Ishikawa (cell line): ENCODE measurements at regions not wholly inside any gene's neighbourhood (a gene's known extent, or its start where the extent isn't known, plus 50 kb on each side); places are given as distances from the start of the nearest gene placed in this dataset.

Experiments used
- CEBPB ChIP-seq: IDR thresholded peaks from 2 replicates; pipeline ENCODE4 v1.6.1; 2012
- CREB1 ChIP-seq: IDR thresholded peaks from 2 replicates; pipeline ENCODE4 v1.6.1; 2012; ENCODE audit warnings: low read depth
- EGR1 ChIP-seq: IDR thresholded peaks from 2 replicates; pipeline ENCODE4 v1.6.1; 2012
- EP300 ChIP-seq: IDR thresholded peaks from 2 replicates; pipeline ENCODE4 v1.6.1; 2012; ENCODE audit warnings: borderline replicate concordance
- FOXM1 ChIP-seq: IDR thresholded peaks from 2 replicates; pipeline ENCODE4 v1.6.1; 2012; ENCODE audit warnings: low read depth, borderline replicate concordance
- NFIC ChIP-seq: IDR thresholded peaks from 2 replicates; pipeline ENCODE4 v1.6.1; 2012
- RAD21 ChIP-seq: IDR thresholded peaks from 2 replicates; pipeline ENCODE4 v1.6.1; 2012; ENCODE audit warnings: low read depth
- TAF1 ChIP-seq: IDR thresholded peaks from 2 replicates; pipeline ENCODE4 v1.6.1; 2012; ENCODE audit warnings: low read depth, mild to moderate bottlenecking
- TCF12 ChIP-seq: IDR thresholded peaks from 2 replicates; pipeline ENCODE4 v1.6.1; 2012; ENCODE audit warnings: low read depth
- TEAD4 ChIP-seq: IDR thresholded peaks from 2 replicates; pipeline ENCODE4 v1.6.1; 2012
- YY1 ChIP-seq: IDR thresholded peaks from 2 replicates; pipeline ENCODE4 v1.6.1; 2012; ENCODE audit warnings: low read depth
- ZBTB7A ChIP-seq: IDR thresholded peaks from 2 replicates; pipeline ENCODE4 v1.6.1; 2012; ENCODE audit warnings: low read depth
- TF ChIP-seq, protein P1 (sequence below): IDR thresholded peaks from 2 replicates; pipeline ENCODE4 v1.6.1; 2012; ENCODE audit warnings: low read depth, mild to moderate bottlenecking
- TF ChIP-seq, protein P2 (sequence below): IDR thresholded peaks from 2 replicates; pipeline ENCODE4 v1.6.1; 2012
- TF ChIP-seq, protein P3 (sequence below): IDR thresholded peaks from 2 replicates; pipeline ENCODE4 v1.6.1; 2012

DNA sequence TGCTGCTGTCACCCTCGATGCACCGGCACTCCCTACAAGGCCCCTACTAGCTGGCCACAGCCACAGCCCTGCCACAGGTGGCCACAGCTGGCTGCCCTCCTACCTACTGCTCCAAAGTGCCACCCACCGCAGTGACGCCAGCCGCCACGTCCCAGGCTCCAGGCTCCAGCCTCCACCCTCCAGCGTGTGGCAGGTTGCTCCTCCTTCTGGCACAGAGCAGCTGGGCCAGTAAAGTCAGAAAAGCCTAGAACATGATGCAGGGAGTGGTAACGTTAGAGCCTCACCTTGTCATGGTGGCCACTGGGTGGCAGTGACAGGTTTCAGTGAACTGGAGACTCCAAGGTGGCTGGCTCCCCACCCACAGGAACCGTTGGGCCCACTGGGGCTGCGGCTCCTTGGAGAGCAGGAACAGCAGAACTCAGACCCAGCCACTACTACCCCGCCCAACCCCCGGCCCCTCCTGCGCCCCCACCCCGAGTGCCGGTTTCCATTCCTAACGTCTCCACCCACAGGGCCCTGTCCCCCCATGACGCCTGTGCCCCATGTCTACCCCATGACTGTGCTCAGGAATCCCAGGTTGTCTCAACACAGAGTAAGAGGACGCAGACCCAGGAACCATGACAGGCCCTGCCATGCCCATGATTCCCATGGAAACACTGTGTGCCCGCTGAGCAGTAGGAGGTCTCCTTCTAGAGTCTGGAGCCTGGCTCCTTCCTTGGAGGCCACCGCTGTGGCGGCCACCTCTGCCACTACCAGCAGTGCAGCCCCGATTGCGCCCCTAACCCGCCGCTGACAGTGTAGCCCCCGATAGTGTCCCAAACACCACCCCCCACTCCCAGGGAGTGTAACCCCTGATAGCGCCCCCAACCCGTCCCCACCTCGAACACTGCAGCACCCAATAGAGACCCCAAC, 52.3 kb upstream of the ZNF33B start:
- TF ChIP-seq RAD21 (peak; percentile 33; the same call in 1 of the 2 replicates), EP300 (no peak)

DNA sequence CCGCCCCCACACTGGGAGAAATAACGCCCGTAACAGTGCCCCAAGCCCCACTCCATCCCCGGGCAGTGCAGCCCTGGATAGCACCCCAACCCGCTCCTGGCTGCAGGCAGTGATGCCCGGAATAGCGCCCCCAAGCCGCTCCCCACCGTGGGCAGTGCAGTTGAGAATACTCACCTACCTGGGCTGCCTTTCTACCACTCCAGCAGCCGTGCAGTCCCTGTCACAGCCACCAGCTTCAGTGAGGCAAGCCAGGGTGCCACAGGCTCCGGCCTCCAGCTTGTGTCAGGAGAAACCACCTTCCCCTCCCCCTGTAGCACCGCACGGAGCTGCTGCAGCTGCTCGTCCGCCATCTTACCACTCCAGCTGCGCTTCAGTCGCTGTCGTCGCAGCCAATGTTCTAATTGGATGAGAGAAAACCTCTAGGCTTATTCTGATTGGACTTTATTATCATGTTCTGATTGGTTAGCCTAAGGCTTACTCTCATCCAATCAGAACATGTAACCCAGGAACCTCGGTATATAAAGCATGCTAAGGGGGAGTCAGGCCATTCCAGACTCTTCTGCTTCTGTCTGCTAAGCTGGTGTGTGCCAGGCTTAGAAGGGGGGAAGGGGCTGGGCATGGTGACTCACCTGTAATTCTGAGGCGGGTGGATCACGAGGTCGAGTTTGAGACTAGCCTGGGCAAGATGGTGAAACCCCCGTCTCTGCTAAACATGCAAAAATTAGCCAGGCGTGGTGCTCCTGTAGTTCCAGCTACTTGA, 53.2 kb upstream of the ZNF33B start:
- no peak for TF ChIP-seq EP300
- TF ChIP-seq CREB1: no peak
- TF ChIP-seq RAD21: no peak
- TF ChIP-seq, protein P1, sequence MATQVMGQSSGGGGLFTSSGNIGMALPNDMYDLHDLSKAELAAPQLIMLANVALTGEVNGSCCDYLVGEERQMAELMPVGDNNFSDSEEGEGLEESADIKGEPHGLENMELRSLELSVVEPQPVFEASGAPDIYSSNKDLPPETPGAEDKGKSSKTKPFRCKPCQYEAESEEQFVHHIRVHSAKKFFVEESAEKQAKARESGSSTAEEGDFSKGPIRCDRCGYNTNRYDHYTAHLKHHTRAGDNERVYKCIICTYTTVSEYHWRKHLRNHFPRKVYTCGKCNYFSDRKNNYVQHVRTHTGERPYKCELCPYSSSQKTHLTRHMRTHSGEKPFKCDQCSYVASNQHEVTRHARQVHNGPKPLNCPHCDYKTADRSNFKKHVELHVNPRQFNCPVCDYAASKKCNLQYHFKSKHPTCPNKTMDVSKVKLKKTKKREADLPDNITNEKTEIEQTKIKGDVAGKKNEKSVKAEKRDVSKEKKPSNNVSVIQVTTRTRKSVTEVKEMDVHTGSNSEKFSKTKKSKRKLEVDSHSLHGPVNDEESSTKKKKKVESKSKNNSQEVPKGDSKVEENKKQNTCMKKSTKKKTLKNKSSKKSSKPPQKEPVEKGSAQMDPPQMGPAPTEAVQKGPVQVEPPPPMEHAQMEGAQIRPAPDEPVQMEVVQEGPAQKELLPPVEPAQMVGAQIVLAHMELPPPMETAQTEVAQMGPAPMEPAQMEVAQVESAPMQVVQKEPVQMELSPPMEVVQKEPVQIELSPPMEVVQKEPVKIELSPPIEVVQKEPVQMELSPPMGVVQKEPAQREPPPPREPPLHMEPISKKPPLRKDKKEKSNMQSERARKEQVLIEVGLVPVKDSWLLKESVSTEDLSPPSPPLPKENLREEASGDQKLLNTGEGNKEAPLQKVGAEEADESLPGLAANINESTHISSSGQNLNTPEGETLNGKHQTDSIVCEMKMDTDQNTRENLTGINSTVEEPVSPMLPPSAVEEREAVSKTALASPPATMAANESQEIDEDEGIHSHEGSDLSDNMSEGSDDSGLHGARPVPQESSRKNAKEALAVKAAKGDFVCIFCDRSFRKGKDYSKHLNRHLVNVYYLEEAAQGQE: no peak
- 0 out of 2 replicates have a peak, but pooled peaks have one; percentile 16 for TF ChIP-seq TCF12
- TF ChIP-seq CEBPB: no peak
- peak; percentile 90 for TF ChIP-seq YY1
- TF ChIP-seq, protein P2, sequence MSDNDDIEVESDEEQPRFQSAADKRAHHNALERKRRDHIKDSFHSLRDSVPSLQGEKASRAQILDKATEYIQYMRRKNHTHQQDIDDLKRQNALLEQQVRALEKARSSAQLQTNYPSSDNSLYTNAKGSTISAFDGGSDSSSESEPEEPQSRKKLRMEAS: peak; percentile 9; the same call in 1 of the 2 replicates
- 0 out of 2 replicates have a peak, but pooled peaks have one; percentile 11 for TF ChIP-seq NFIC
- TF ChIP-seq TAF1: peak; percentile 90
- TF ChIP-seq EGR1: no peak
- no peak for TF ChIP-seq TEAD4
- TF ChIP-seq, protein P3, sequence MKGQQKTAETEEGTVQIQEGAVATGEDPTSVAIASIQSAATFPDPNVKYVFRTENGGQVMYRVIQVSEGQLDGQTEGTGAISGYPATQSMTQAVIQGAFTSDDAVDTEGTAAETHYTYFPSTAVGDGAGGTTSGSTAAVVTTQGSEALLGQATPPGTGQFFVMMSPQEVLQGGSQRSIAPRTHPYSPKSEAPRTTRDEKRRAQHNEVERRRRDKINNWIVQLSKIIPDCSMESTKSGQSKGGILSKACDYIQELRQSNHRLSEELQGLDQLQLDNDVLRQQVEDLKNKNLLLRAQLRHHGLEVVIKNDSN: no peak
- no peak for TF ChIP-seq FOXM1

DNA sequence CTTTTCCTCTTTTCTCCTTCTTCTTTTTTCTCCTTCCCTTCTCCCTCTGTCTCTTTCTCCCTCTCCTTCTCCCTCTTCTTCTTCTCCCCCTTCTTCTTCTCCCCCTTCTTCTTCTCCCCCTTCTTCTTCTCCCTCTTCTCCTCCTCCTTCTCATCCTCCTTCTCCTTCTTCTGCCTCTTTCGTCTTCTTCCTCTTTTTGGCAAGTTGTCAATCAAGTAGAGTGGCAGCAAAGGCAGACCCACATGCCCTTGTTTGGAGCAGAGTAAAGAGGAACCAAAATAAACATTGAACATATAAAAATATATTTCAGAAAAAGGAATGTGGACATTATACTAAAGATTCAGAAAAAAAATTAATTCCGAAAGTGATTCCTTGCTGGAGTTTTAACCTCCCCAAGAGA, 59.6 kb upstream of the ZNF33B start:
- TF ChIP-seq, protein P3: no peak

DNA sequence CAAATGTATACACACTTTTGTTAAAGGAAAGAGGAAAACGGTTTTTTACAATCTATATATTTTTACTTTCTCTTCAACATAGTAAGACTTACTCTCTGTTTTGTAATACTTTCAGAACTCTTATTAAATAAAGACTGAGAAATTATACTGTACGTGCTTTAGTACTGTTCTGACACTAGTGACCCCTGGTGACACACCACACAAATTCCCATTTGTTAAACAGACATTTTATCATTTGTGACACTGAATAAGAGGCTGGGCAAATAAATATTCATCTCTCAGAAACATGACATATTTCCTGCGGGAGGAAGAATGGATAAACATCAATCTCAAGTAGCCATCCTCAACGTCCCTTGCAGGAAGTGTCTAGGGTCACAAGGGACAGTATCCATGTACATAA, 68.9 kb upstream of the ZNF33B start:
- TF ChIP-seq TAF1 (no peak), CEBPB (no peak), EP300 (no peak), RAD21 (no peak), ZBTB7A (no peak), CREB1 (no peak), TCF12 (no peak), YY1 (no peak), FOXM1 (no peak), TEAD4 (no peak), NFIC (no peak)
- TF ChIP-seq, protein P3: no peak
- TF ChIP-seq, protein P1: no peak
- TF ChIP-seq, protein P2: no peak

DNA sequence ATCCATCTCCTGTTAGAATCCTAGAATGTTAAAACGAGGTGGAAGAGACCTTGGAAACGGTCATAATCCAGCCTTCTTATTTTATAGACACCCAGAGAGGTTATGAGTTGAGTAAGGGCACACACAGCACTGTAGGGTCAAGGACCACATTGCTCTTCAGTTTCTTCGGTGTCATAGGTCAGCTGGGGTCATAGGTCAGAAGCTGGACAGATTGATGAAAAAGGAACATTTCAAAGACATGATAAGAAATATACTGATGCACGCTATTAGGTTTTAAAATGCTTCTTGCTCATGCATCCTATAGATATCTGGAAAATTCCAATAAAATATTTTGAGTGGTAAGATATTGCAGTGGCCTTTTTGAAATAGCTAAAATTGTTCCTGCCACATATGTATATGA, 60.0 kb upstream of the BMS1 start:
- TF ChIP-seq, protein P2: no peak
- TF ChIP-seq, protein P3: no peak
- TF ChIP-seq EP300 (no peak), CEBPB (no peak), TCF12 (no peak), ZBTB7A (no peak), TAF1 (no peak), TEAD4 (no peak), NFIC (no peak), FOXM1 (no peak), YY1 (no peak), CREB1 (no peak), RAD21 (no peak), EGR1 (no peak)
- TF ChIP-seq, protein P1: no peak
